GM23338 (cell line): ENCODE measurements at regions not wholly inside any gene's neighbourhood (a gene's known extent, or its start where the extent isn't known, plus 50 kb on each side); places are given as distances from the start of the nearest gene placed in this dataset.

Source experiments
- ATAC-seq: fragments of 200-7000 bp; cut with Tn5 transposase; 3 replicates; pipeline ENCODE4 v1.9.1; 2020
- DNase-seq: peaks from one replicate; pipeline ENCODE4 v3.0.0-alpha.2; 2015; ENCODE audit warnings: low spot score
- H2AFZ ChIP-seq: fragments of 200-600 bp; sonication (generic); 2 replicates; pipeline ENCODE4 v1.8.0; 2016; ENCODE audit warnings: antibody characterized with exemption, mild to moderate bottlenecking, moderate library complexity
- H3F3A ChIP-seq: fragments of 200-600 bp; sonication (generic); replicated peaks from 2 replicates; pipeline ENCODE4 v1.8.0; 2017; ENCODE audit warnings: antibody characterized with exemption, mixed run types, low read depth
- H3K27ac ChIP-seq: fragments of 200-600 bp; sonication (generic); 2 replicates; pipeline ENCODE4 v1.6.1; 2016; ENCODE audit warnings: low read depth
- H3K27me3 ChIP-seq: fragments of 200-600 bp; sonication (generic); 2 replicates; pipeline ENCODE4 v1.8.0; 2016; ENCODE audit warnings: mild to moderate bottlenecking, mixed run types, moderate library complexity; ENCODE audit not compliant: insufficient read depth
- H3K36me3 ChIP-seq: fragments of 200-600 bp; sonication (generic); 2 replicates; pipeline ENCODE4 v1.8.0; 2016; ENCODE audit warnings: mild to moderate bottlenecking; ENCODE audit not compliant: insufficient read depth
- H3K4me1 ChIP-seq: fragments of 200-600 bp; sonication (generic); 2 replicates; pipeline ENCODE4 v1.8.0; 2016; ENCODE audit warnings: mild to moderate bottlenecking, moderate library complexity; ENCODE audit not compliant: insufficient read depth
- H3K4me2 ChIP-seq: fragments of 200-600 bp; sonication (generic); 2 replicates; pipeline ENCODE4 v1.7.1; 2017; ENCODE audit warnings: mixed run types
- H3K4me3 ChIP-seq: fragments of 200-600 bp; sonication (generic); 2 replicates; pipeline ENCODE4 v1.6.1; 2016; ENCODE audit warnings: mixed run types
- H3K79me2 ChIP-seq: fragments of 200-600 bp; sonication (generic); replicated peaks from 2 replicates; pipeline ENCODE4 v1.8.0; 2017; ENCODE audit warnings: mild to moderate bottlenecking; ENCODE audit not compliant: insufficient read depth
- H3K9me2 ChIP-seq: fragments of 200-600 bp; sonication (generic); 2 replicates; pipeline ENCODE4 v1.8.0; 2017; ENCODE audit not compliant: insufficient read depth
- H4K20me1 ChIP-seq: fragments of 200-600 bp; sonication (generic); replicated peaks from 2 replicates; pipeline ENCODE4 v1.8.0; 2017; ENCODE audit warnings: mild to moderate bottlenecking; ENCODE audit not compliant: insufficient read depth
- H3K27ac Mint-ChIP-seq: 2 replicates; pipeline ENCODE4 v1.8.0; 2020; ENCODE audit warnings: inconsistent platforms, mild to moderate bottlenecking, moderate library complexity, mixed read lengths
- H3K27me3 Mint-ChIP-seq: 3 replicates; pipeline ENCODE4 v1.8.0; 2022; ENCODE audit warnings: low read depth, mild to moderate bottlenecking, moderate library complexity, mixed read lengths, inconsistent platforms; ENCODE audit not compliant: insufficient read depth, poor library complexity
- H3K36me3 Mint-ChIP-seq: 3 replicates; pipeline ENCODE4 v1.8.0; 2021; ENCODE audit warnings: low read depth, mild to moderate bottlenecking, inconsistent platforms, moderate library complexity, mixed read lengths
- H3K4me1 Mint-ChIP-seq: 3 replicates; pipeline ENCODE4 v1.8.0; 2020; ENCODE audit warnings: mild to moderate bottlenecking, inconsistent platforms, mixed read lengths
- H3K4me3 Mint-ChIP-seq: 3 replicates; pipeline ENCODE4 v1.8.0; 2021; ENCODE audit warnings: moderate library complexity, mild to moderate bottlenecking, inconsistent platforms, mixed read lengths
- H3K9me3 Mint-ChIP-seq: 3 replicates; pipeline ENCODE4 v1.8.0; 2020; ENCODE audit warnings: moderate library complexity, mild to moderate bottlenecking, inconsistent platforms, mixed read lengths
- CREB1 ChIP-seq: fragments of 250-450 bp; sonication (Bioruptor Pico); IDR thresholded peaks from 2 replicates; pipeline ENCODE4 v1.5.0; 2020; ENCODE audit warnings: low read depth, mild to moderate bottlenecking, moderate library complexity
- EZH2phosphoT487 ChIP-seq: fragments of 200-600 bp; sonication (generic); IDR thresholded peaks from one replicate; pipeline ENCODE4 v1.8.1; 2018; ENCODE audit warnings: antibody characterized with exemption; ENCODE audit not compliant: unreplicated experiment
- JUNB ChIP-seq: IDR thresholded peaks from one replicate; pipeline ENCODE4 v1.6.1; 2016; ENCODE audit warnings: antibody characterized with exemption; ENCODE audit not compliant: unreplicated experiment
- NANOG ChIP-seq: IDR thresholded peaks from 2 replicates; pipeline ENCODE4 v1.6.1; 2016; ENCODE audit warnings: antibody characterized with exemption, borderline replicate concordance
- POLR2AphosphoS5 ChIP-seq: IDR thresholded peaks from 2 replicates; pipeline ENCODE4 v1.6.1; 2016; ENCODE audit warnings: antibody characterized with exemption, low read depth
- STAT1 ChIP-seq: IDR thresholded peaks from one replicate; pipeline ENCODE4 v1.6.1; 2016; ENCODE audit warnings: antibody characterized with exemption; ENCODE audit not compliant: unreplicated experiment
- ZNF114 ChIP-seq: fragments of 250-450 bp; sonication (Bioruptor Pico); IDR thresholded peaks from 2 replicates; pipeline ENCODE4 v1.5.0; 2020; ENCODE audit warnings: mild to moderate bottlenecking, moderate library complexity
- ZNF331 ChIP-seq: fragments of 250-450 bp; sonication (Bioruptor Pico); IDR thresholded peaks from 2 replicates; pipeline ENCODE4 v1.5.0; 2020; ENCODE audit warnings: low read depth, mild to moderate bottlenecking, moderate library complexity
- TF ChIP-seq, protein P1 (sequence below), 2 experiments: fragments of 200-600 bp in 1 of 2; sonication (generic) in 1 of 2; conservative IDR thresholded peaks; 2 replicates each; pipeline versions ENCODE4 v1.5.1 to v1.6.1; 2016 to 2017; ENCODE audit warnings: antibody characterized with exemption in 2 of 2, low read depth in 2 of 2, mild to moderate bottlenecking in 2 of 2, moderate library complexity in 1 of 2
- TF ChIP-seq, protein P2 (sequence below): IDR thresholded peaks from one replicate; pipeline ENCODE4 v1.6.1; 2018; ENCODE audit warnings: antibody characterized with exemption; ENCODE audit not compliant: unreplicated experiment

DNA sequence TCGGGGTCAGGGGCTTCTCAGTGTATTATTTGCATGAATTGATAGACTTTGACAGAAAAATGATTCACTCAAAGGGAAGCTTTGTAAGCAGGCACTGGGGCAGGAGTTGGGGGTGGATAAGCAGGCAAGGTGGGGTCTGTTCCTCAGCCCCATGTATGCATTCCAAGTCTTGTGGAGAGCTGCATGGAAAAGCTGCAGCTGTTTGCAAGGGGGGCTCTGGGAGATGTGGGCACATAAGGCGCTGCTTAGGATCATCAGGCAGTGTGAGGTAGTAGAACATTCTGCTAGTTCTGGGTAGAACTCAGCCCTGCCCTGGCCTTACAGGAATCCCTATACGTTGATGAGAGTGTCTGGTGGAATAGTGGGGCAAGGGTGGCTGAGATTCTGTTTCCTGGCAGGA is 154.2 kb upstream of the LRIG1 start:
- 0 out of 3 replicates have a peak, but pooled peaks cover 4% of the 10 kb centered on the region for H3K9me3 Mint-ChIP-seq
- H3K9me2 ChIP-seq, result no peaks in the 10 kb centered on the region; the same call in 1 of the 2 replicates
- H3K4me3 Mint-ChIP-seq, result no peak overlapping the region
- H3K36me3 ChIP-seq, result no peaks in the 10 kb centered on the region
- H2AFZ ChIP-seq, result 0 out of 2 replicates have a peak overlapping the region, but pooled peaks have one; percentile 84
- peaks cover 5% of the 10 kb centered on the region for H3K27me3 Mint-ChIP-seq
- no peak for ATAC-seq
- H3K4me1 Mint-ChIP-seq, result peaks cover 19% of the 10 kb centered on the region; the same call in 2 of the 3 replicates
- H3K4me2 ChIP-seq, result no peak overlapping the region
- no peak for DNase-seq
- TF ChIP-seq STAT1 (no peak), JUNB (no peak), POLR2AphosphoS5 (no peak)
- TF ChIP-seq, protein P1, sequence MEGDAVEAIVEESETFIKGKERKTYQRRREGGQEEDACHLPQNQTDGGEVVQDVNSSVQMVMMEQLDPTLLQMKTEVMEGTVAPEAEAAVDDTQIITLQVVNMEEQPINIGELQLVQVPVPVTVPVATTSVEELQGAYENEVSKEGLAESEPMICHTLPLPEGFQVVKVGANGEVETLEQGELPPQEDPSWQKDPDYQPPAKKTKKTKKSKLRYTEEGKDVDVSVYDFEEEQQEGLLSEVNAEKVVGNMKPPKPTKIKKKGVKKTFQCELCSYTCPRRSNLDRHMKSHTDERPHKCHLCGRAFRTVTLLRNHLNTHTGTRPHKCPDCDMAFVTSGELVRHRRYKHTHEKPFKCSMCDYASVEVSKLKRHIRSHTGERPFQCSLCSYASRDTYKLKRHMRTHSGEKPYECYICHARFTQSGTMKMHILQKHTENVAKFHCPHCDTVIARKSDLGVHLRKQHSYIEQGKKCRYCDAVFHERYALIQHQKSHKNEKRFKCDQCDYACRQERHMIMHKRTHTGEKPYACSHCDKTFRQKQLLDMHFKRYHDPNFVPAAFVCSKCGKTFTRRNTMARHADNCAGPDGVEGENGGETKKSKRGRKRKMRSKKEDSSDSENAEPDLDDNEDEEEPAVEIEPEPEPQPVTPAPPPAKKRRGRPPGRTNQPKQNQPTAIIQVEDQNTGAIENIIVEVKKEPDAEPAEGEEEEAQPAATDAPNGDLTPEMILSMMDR (conservative IDR thresholded peaks at IDR 0.05; ENCODE audit: low read depth in 2 of 2), result no peak
- TF ChIP-seq, protein P2, sequence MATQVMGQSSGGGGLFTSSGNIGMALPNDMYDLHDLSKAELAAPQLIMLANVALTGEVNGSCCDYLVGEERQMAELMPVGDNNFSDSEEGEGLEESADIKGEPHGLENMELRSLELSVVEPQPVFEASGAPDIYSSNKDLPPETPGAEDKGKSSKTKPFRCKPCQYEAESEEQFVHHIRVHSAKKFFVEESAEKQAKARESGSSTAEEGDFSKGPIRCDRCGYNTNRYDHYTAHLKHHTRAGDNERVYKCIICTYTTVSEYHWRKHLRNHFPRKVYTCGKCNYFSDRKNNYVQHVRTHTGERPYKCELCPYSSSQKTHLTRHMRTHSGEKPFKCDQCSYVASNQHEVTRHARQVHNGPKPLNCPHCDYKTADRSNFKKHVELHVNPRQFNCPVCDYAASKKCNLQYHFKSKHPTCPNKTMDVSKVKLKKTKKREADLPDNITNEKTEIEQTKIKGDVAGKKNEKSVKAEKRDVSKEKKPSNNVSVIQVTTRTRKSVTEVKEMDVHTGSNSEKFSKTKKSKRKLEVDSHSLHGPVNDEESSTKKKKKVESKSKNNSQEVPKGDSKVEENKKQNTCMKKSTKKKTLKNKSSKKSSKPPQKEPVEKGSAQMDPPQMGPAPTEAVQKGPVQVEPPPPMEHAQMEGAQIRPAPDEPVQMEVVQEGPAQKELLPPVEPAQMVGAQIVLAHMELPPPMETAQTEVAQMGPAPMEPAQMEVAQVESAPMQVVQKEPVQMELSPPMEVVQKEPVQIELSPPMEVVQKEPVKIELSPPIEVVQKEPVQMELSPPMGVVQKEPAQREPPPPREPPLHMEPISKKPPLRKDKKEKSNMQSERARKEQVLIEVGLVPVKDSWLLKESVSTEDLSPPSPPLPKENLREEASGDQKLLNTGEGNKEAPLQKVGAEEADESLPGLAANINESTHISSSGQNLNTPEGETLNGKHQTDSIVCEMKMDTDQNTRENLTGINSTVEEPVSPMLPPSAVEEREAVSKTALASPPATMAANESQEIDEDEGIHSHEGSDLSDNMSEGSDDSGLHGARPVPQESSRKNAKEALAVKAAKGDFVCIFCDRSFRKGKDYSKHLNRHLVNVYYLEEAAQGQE, result no peak
- H4K20me1 ChIP-seq, result no peaks in the 10 kb centered on the region
- H3K4me1 ChIP-seq, result peaks cover 3% of the 10 kb centered on the region; the same call in 1 of the 2 replicates
- no peaks in the 10 kb centered on the region for H3K79me2 ChIP-seq
- H3K27ac Mint-ChIP-seq, result no peak overlapping the region
- no peaks in the 10 kb centered on the region for H3F3A ChIP-seq
- no peak overlapping the region for H3K4me3 ChIP-seq
- H3K27me3 ChIP-seq, result no peaks in the 10 kb centered on the region
- H3K27ac ChIP-seq, result no peak overlapping the region
- H3K36me3 Mint-ChIP-seq, result peaks cover 2% of the 10 kb centered on the region; the same call in 1 of the 3 replicates

DNA sequence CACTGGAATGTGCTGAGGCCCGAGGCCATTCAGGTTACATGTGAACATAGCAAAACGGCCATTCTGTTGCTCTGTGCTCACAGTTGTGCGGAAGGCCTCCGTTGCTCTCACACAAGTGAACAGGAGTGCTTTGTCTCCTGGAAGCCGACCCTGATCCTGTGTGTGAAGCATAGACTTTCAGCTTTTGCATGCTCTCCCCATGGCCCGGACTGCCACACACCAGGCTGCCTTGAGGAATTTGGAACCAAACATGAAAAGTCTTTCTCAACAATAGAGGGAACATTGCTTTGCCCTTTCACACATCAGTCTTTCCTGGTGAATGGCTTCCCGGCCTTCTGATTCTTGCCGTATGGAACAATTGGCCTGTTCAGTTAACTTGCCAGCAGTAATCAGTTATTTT is 154.8 kb upstream of the LRIG1 start:
- peaks cover 19% of the 10 kb centered on the region; the same call in 2 of the 3 replicates for H3K4me1 Mint-ChIP-seq
- DNase-seq, result no peak
- no peak; the same call in 2 of the 3 replicates for ATAC-seq
- 0 out of 3 replicates have a peak, but pooled peaks cover 4% of the 10 kb centered on the region for H3K9me3 Mint-ChIP-seq
- Histone ChIP-seq H3F3A (no peaks in the 10 kb centered on the region), H3K79me2 (no peaks in the 10 kb centered on the region), H3K27ac (no peak overlapping the region), H2AFZ (peak overlapping the region; percentile 84; the same call in 1 of the 2 replicates), H3K9me2 (no peaks in the 10 kb centered on the region; the same call in 1 of the 2 replicates), H3K4me3 (no peak overlapping the region), H4K20me1 (no peaks in the 10 kb centered on the region), H3K4me2 (no peak overlapping the region), H3K4me1 (peaks cover 3% of the 10 kb centered on the region; the same call in 1 of the 2 replicates), H3K36me3 (no peaks in the 10 kb centered on the region), H3K27me3 (no peaks in the 10 kb centered on the region)
- peaks cover 5% of the 10 kb centered on the region for H3K27me3 Mint-ChIP-seq
- peaks cover 2% of the 10 kb centered on the region; the same call in 1 of the 3 replicates for H3K36me3 Mint-ChIP-seq
- no peak overlapping the region for H3K4me3 Mint-ChIP-seq
- H3K27ac Mint-ChIP-seq, result no peak overlapping the region
- no peak for TF ChIP-seq EZH2phosphoT487
- no peak for TF ChIP-seq STAT1
- no peak for TF ChIP-seq NANOG
- TF ChIP-seq ZNF114, result no peak
- no peak for TF ChIP-seq ZNF331 (CRISPR knock-in tag)
- no peak for TF ChIP-seq CREB1 (CRISPR knock-in tag)
- TF ChIP-seq, protein P2, result no peak
